LNCaP clone FGC (cell line): ENCODE measurements at regions not wholly inside any gene's neighbourhood (a gene's known extent, or its start where the extent isn't known, plus 50 kb on each side); places are given as distances from the start of the nearest gene placed in this dataset.

Source experiments
- DNase-seq: peaks from one replicate; pipeline ENCODE4 v3.0.0-alpha.2; 2011; ENCODE audit warnings: low read depth
- H3K4me3 ChIP-seq: 2 replicates; pipeline ENCODE4 v1.5.1; 2011; ENCODE audit warnings: mild to moderate bottlenecking, low read depth, low read length, control low read depth
- TF ChIP-seq, protein P1 (sequence below): IDR thresholded peaks from 2 replicates; pipeline ENCODE4 v1.5.1; 2012; ENCODE audit warnings: mild to moderate bottlenecking; ENCODE audit not compliant: control insufficient read depth, insufficient read depth; ENCODE audit errors: extremely low read depth

DNA sequence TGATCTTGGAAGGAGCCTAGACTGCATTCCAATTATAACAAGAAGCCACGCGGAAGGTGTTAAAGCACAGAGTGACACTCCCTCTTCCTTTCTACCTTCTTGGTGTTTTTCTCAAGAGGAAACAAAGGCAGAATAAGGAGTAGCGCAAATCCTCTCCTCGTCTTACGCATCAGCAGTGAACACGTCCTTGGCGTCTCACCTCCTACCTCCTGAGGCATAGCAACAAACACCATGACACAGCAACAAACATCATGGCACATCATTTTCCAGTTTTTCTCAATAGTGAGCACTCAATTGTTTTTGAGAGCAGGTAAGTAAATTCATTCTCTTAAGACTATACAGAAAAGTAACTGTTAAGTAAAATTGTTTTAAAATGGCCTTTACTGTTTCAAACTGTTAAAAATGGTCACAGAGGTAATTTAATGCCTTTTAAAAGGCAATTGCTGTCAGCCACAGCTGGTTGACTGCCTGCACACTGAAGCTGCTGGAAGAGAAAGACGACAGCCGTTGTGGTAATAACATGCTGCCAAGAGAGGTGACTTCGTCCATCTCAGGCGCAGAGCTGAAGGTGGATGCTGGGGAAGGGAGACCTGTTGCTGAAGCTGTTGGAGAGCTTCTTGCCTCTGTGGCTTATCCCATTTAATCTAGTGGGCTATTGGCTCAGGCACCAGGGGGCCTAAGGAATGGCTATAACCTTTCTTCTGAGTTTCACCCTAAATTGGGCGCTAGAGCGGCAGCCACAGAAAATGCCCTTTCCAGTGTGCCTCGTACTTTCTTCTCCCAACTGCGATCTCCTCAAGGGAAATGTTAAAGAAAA is 703.7 kb downstream of the UQCRFS1 start:
- no peak overlapping the region for H3K4me3 ChIP-seq
- DNase-seq = no peak
- TF ChIP-seq, protein P1, sequence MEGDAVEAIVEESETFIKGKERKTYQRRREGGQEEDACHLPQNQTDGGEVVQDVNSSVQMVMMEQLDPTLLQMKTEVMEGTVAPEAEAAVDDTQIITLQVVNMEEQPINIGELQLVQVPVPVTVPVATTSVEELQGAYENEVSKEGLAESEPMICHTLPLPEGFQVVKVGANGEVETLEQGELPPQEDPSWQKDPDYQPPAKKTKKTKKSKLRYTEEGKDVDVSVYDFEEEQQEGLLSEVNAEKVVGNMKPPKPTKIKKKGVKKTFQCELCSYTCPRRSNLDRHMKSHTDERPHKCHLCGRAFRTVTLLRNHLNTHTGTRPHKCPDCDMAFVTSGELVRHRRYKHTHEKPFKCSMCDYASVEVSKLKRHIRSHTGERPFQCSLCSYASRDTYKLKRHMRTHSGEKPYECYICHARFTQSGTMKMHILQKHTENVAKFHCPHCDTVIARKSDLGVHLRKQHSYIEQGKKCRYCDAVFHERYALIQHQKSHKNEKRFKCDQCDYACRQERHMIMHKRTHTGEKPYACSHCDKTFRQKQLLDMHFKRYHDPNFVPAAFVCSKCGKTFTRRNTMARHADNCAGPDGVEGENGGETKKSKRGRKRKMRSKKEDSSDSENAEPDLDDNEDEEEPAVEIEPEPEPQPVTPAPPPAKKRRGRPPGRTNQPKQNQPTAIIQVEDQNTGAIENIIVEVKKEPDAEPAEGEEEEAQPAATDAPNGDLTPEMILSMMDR = no peak

DNA sequence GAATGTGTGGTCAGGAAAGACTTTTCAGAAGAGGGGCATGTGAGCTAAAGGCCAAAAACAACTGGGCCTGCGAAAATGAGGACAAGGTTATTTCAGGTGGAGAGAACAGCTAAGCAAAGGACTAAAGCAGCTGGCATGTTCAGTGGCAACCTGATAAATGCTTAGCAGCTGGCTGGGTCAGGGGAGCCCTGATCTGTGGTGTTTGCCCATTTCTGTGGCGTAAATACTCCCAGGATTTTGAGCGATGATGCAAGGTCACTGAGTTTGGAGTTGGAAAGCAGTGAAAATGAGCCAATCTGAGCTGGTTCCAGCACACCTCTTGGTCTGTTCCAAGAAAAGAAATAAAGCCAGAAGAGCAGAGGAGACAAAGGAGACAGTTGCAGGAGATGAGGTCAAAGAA is 704.3 kb downstream of the UQCRFS1 start:
- no peak for DNase-seq
- no peak overlapping the region for H3K4me3 ChIP-seq
- TF ChIP-seq, protein P1 = no peak

- DNase-seq = no peak
- TF ChIP-seq, protein P1 = no peak
- no peak overlapping the region for H3K4me3 ChIP-seq
These were observed 707.0 kb downstream of the UQCRFS1 start for GRCh38 chr19:28505933-28506332.

DNA sequence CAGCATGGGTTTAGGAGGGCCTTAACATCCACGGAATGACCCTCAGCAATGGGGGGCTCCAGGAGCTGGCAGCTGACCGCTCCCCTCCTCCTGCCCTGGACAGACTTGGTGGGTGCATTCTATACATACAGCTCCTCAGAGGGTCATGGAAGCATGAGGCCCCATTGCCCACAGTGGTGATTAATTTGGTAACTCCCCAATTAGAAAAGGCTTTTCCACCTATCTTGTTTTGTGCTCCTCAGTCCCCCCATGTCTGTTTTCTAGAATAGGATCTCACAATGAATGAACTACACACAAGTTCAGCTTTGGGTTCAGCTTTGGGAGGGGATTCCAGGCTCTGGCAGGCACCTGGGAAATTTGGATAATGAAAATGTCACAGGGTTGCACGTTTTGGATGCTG is 707.8 kb downstream of the UQCRFS1 start:
- DNase-seq = no peak
- TF ChIP-seq, protein P1 = no peak

GRCh38 chr19:28504727-28505126 is 708.2 kb downstream of the UQCRFS1 start:
- no peak overlapping the region for H3K4me3 ChIP-seq
- TF ChIP-seq, protein P1 = no peak
- DNase-seq = no peak

More for the DNA sequence above, 707.8 kb downstream of the UQCRFS1 start:
- H3K4me3 ChIP-seq = no peak overlapping the region

DNA sequence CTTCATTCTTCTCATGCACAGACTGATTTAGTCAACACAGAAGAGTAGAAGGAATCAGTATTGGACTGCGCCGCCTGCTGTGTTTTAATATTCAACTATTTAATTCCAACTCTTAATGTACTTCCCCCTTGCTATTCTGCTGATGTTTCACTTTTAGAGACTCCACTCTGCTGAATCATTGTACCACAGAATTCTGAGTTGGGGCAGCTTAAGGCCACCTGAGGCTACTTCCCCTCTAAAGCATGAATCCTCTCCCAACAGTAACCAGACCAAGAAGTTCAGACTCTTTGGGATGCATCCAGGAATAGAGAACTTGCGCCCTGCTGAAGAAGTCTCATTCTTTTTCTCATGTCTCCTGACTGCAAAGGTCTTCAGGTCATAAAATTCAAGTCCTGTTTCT is 708.8 kb downstream of the UQCRFS1 start:
- H3K4me3 ChIP-seq = no peak overlapping the region
- DNase-seq = no peak

More for the DNA sequence above, 708.8 kb downstream of the UQCRFS1 start:
- TF ChIP-seq, protein P1 = no peak
